SK-N-SH (cell line): ENCODE measurements at regions not wholly inside any gene's neighbourhood (a gene's known extent, or its start where the extent isn't known, plus 50 kb on each side); places are given as distances from the start of the nearest gene placed in this dataset.

ENCODE experiments used
- CTCF ChIP-seq: fragments of 200-600 bp; sonication (generic); IDR thresholded peaks from 2 replicates; pipeline ENCODE4 v1.6.1; 2017; ENCODE audit warnings: antibody characterized with exemption, mild to moderate bottlenecking, moderate library complexity
- ELF1 ChIP-seq: IDR thresholded peaks from 2 replicates; pipeline ENCODE4 v1.4.0; 2012
- EZH2phosphoT487 ChIP-seq: fragments of 200-600 bp; sonication (generic); IDR thresholded peaks from 2 replicates; pipeline ENCODE4 v1.6.1; 2017; ENCODE audit warnings: low read depth, mixed run types, mild to moderate bottlenecking, antibody characterized with exemption, moderate library complexity, borderline replicate concordance
- FOXM1 ChIP-seq: IDR thresholded peaks from 2 replicates; pipeline ENCODE4 v1.4.0; 2012; ENCODE audit warnings: low read depth, mild to moderate bottlenecking
- JUND ChIP-seq: IDR thresholded peaks from 2 replicates; pipeline ENCODE4 v1.4.0; 2012
- POLR2AphosphoS5 ChIP-seq: IDR thresholded peaks from 2 replicates; pipeline ENCODE4 v1.6.1; 2012; ENCODE audit warnings: low read depth, low read length
- SIN3A ChIP-seq: IDR thresholded peaks from 2 replicates; pipeline ENCODE4 v1.6.1; 2012; ENCODE audit warnings: low read depth, mild to moderate bottlenecking, low read length, moderate library complexity, borderline replicate concordance
- TAF1 ChIP-seq: IDR thresholded peaks from 2 replicates; pipeline ENCODE4 v1.6.1; 2012; ENCODE audit warnings: low read depth, mild to moderate bottlenecking, low read length, moderate library complexity, borderline replicate concordance

DNA sequence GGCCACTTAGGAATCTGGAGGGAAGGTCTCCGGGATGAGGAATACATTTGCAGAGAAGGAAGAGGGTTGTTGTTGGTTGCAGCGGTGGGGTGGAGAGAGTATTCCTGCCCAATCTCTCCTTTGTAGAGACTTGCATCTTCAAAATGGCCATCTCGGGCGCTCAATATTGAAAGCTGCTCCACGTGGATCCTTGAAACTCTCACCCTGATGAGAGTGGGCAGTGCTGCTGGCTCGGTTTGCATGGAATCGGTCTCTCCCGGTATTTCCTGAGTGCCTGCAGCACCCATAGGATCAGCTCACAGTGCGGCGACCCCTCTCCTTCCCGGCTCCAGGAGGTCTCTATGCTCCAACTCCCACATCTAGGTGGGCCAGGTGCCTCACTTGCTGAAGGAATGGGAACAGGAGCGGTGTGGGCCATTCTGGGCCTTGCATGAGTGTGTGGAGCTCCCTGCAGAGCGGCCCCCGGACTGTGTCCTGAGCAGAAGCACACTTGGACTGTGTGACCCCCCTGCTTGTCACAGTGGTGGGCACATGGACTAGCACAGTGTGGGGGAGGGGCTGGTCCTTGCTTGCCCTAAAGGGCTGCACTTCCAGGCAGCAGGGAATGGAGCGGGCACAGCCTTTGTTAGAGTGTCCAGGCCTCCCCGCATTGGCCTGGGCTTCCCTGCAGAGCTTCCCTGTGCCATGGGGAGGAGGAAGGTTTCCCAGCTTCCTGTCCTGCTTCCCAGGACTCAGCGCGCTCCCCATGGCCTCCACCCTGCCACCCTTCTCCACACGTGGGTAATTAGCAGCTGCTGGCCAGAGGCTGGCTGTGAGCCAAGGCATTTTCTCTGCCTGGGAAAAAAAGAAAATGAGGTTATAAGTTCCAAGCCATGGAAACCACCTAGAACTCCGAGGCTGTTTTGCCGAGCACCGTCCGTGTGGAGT is 139.3 kb downstream of the IRF8 start:
- TF ChIP-seq JUND (no peak), CTCF (no peak), EZH2phosphoT487 (no peak), TAF1 (no peak), POLR2AphosphoS5 (no peak), SIN3A (no peak), ELF1 (no peak), FOXM1 (no peak)
